GM18508 (cell line): ENCODE measurements at regions not wholly inside any gene's neighbourhood (a gene's known extent, or its start where the extent isn't known, plus 50 kb on each side); places are given as distances from the start of the nearest gene placed in this dataset.
"Not testable (repeated sequence)": the region's sequence is repeated elsewhere in the genome, so short reads cannot be mapped to it uniquely, and the experiment has no call there.

Source experiments
- ATAC-seq: cut with Tn5 transposase; IDR thresholded peaks from one replicate; pipeline ENCODE4 v1.9.1; 2021; ENCODE audit warnings: moderate number of reproducible peaks; ENCODE audit not compliant: insufficient read depth, unreplicated experiment

DNA sequence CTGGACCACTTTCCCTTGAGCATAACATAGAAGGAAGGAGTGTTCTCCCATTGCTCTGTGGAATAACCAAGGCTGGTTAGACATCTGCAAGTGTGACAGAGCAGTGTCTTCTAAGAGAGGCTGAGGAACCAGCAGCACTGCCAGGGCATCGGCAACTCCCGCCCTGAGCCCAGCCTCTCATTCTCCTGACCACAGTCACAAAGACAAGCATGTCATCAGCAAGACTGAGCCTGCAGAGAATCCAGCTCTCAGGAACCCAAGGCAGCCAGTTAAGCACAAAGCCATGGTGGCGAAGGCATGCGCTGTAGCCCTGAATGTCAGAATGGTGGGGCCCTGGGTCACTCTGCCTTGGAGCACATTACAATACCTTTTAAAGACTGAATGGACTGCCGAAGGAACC is 253.9 kb downstream of the AGTPBP1 start:
- ATAC-seq = no peak

DNA sequence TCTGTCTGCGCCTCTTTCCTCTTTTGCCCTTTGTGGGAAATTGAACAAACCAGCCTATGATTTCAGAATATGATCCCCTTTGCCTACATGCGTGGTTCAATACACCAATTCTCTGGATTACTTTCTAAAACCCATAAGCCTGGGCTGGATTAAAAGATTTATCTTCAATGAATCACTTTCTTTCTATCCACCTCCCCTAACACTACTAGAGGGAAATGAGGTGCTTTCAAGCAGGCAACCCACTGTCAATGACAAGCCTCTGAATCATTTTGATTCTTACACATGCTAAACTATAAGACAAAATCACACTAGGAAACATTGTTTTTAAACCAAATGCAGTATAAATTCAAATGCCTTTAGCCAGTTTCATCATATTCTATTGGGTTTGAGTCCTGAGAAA is 257.5 kb downstream of the AGTPBP1 start:
- ATAC-seq = no peak

DNA sequence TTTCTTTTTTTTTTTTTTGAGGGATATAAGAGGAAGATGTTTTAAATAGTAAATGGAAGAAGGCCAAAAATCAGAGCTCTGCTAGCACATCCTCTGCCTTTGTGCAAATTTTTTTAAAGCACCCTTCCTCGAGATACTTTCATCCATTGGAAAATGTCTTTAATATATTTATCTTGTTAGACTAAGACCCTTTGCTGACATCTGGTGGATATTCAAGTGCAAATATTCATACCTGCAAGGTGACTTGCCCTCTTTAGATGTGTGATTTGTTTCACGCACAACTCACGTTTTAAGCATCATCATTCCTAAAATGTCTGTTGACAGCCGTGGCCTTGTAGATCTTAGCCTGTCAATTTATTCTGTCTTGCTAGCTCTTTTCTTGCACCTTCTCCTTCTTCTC is 258.5 kb downstream of the AGTPBP1 start:
- ATAC-seq = no peak

DNA sequence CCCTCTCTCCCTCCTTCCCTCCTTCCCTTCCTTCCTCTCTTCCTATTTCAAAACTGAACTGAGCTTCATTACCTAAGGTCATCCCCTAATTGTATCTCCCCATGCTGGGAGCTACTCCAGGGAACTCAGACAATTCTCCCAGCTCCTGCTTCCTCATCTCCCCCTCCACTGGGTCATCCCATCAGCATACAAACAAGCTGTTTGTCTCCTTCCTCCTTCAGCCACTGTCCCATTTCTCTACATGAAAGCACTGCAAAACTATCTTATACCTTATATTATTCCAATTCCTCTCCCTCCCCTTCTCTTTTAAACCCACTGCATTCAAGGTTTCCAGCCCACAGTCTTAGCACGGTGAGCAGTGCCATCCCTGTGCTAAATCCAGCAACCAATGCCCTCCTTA is 262.4 kb downstream of the AGTPBP1 start:
- ATAC-seq = no peak

DNA sequence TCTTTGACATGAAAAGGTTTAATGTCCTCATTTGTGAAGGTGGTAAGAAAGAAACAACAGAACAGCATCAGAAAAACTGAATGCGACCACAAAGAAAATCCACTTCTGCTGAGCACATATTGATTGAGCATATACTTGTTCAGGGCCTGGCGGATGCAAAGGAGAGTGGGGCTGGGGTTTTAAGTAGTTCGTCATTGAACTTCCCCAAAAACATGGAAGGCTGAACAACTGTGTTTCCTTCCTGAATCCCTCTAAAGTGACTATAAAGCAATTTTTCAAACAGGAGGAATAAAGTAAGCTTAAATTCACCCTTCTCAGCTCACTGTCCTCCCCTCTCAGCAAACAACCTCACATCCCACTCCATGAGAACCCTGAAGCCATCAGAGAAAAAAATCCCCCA is 262.9 kb downstream of the AGTPBP1 start:
- ATAC-seq = no peak

DNA sequence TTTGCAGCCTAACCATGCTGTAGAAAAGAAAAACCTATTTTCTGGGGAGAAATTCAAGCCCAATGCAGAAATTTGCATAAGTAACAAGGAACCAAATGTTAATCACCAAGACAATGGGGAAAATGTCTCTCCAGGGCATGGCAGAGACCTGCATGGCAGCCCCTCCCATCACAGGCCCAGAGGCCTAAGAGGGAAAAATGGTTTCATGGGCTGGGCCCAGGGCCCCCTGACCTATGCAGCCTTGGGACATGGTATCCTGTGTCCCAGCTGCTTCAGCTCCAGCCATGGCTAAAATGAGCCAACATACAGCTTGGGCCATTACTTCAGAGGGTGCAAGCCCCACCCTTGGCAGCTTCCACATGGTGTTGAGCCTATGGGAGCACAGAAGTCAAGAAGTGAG is 266.9 kb downstream of the AGTPBP1 start:
- not testable (repeated sequence) for ATAC-seq

DNA sequence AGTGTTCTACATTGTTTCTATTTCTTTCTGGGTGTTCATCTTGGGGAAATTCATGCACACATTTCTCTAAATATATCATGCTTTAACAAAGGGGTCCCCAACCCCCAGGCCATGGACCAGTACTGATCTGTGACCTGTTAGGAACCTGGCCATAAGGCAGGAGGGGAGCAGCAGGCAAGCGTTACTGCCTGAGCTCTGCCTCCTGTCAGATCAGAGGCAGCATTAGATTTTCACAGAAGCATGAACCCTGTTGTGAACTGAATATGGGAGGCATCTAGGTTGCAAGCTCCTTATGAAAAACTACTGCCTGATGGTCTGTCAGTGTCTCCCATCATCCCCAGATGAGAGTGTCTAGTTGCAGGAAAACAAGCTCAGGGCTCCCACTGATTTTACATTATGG is 270.0 kb downstream of the AGTPBP1 start:
- no peak for ATAC-seq

DNA sequence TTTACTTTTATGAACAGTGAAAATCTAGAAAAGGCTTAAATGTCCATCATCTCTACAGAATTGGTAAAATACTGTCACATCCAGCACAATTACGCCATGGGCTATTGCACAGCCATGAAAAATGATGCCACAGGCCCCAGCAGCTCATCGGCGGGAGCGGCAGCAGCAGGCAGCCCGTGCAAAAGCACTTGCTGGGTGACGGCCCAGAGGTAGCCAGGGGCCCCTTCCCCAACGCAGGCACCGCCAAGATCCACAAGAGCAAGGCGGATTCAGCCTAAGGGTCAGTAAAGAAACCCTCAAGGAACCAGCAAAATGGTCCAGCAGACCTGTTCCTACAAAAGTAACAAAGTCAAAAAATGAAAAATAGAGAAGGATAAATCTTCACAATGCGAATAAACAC is 272.7 kb downstream of the AGTPBP1 start:
- ATAC-seq = no peak

DNA sequence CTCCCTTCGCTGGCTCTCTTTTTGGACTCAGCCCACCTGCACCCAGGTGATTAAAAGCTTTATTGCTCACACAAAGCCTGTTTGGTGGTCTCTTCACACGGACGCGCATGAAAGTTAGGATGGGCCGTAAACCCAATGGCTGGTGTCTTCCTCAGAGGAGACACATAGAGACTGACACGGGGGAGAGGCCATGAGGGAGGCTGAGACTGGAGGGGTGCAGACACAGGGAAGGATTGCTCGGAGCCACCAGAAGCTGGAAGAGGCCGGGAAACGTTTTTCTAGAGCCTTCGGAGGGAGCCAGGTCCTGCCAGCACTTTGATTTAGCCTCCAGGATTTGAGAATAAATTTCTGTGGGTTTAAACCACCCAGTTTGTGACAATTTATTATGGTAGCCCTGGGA is 274.9 kb downstream of the AGTPBP1 start:
- no peak for ATAC-seq

DNA sequence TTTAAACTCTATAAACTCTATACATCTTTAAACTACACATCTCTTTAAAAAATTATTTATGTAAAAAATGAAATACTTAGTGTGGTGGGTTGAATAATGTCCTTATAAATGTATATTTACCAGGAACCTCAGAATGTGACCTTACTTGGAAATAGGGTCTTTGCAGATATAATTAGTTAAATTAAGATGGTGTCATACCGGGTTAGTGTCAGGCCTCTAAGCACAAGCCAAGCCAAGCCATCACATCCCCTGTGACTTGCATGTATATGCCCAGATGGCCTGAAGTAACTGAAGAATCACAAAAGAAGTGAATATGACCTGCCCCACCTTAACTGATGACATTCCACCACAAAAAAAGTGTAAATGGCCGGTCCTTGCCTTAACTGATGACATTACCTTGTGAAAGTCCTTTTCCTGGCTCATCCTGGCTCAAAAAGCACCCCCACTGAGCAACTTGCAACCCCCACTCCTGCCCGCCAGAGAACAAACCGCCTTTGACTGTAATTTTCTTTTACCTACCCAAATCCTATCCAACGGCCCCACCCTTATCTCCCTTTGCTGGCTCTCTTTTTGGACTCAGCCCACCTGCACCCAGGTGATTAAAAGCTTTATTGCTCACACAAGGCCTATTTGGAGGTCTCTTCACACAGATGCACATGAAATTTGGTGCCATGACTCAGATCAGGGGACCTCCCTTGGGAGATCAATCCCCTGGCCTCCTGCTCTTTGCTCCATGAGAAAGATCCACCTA is 283.5 kb downstream of the AGTPBP1 start:
- ATAC-seq = not testable (repeated sequence)

DNA sequence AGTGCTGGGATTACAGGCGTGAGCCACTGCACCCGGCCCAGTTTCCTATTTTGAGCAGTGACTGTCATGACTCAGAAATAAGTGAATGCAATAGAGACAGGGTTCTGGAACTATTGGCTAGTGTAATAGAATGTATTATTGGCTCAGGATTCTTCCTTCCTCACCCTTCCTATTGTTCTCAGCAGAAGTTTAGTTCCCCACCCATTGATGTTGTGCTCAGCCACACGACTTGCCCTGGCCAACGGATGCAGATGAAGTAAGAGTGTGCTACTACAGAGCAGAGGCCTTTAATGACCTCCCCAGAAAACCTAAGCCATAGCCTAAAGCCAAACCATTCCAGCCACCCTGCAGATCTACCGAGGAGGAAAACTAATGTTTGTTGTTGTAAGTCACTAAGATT is 287.9 kb downstream of the AGTPBP1 start:
- no peak for ATAC-seq

DNA sequence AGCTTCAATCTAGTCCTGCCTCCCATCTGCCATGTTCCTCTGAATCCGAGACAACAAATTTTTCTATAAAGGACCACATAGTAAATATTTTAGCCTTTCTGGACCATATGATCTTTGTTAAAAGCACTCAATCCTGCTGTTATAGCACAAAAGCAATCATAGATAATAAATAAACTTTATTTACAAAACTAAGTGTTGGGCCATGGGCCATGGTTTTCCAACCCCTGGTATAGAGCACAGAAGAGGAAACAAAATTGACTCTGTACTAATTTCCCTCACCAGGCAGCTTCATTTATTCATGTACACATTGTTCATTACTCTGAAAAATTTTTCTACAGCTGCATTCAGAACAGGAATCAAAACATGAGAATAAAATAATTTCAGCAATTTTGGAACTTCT is 288.9 kb downstream of the AGTPBP1 start:
- ATAC-seq = no peak

DNA sequence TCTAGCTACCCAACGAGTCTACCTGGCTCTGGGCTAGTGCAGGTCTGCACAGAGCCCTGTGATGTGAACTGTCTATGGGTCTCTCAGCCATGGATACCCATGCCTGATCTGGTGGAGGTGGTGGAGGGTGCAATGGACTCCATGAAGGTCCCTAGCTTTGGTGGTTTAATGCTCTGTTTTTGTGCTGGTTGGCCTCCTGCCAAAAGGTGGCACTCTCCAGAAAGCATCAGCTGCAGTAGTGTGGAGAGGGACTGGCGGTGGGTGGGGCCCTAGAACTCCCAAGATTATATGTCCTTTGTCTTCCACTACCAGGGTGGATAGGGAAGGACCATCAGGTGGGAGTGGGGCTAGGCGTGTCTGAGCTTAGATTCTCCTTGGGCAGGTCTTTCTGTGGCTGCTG is 290.1 kb downstream of the AGTPBP1 start:
- ATAC-seq = no peak

DNA sequence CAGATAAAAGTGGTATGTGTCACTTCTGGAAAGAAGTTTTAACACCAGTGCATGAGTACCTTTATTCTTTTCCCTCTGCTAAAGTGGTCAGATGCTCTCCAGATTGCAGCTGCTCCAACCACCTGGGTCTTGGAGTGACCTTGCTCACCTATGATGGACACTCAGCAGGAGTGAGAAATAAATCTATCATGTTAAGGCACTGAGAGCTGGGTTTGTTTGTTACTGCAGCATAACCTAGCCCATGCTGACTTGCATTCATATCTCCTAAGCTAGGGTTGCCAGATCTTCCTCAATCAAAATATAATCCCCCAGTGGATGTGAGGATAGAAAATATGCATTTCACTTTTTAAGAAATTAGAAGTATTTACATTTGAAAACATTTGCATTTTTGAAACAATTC is 295.9 kb downstream of the AGTPBP1 start:
- ATAC-seq = no peak

DNA sequence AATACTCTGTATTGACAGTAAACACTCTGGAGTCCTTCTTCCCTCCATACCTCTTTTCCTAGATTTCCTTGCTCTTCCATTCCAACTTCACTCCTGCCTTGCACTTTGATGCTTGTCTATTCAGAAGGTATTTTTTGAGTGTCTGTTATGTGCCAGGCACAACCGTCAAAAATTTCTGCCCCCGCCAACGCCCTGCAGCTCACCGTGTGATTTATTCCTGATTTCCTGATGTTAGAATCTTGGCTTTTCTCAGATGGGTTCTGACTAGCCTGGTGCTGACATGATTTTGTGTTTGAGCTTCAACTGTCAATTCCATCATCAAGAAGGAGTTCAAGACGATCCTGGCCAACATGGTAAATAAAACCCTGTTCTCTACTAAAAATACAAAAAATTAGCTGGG is 297.5 kb downstream of the AGTPBP1 start:
- ATAC-seq = no peak

DNA sequence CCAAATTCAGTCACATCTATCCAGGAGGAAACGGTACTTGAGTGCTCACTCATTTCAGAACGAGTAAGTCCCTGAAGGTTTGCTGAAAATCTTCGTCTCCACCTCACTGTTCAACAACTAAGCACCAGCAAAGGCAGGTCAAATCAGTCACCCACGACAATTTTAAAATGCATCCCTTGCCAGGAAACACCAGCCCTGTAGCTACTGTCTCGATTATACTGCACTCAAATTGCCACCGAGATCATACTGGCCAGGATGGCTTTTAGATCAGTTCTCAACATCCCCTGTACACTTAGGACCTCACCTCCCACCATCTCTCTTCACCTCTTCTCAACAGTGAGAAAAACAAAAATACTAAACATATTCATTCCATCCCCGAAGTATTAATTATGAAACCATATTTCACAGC is 298.6 kb downstream of the AGTPBP1 start:
- ATAC-seq = no peak

DNA sequence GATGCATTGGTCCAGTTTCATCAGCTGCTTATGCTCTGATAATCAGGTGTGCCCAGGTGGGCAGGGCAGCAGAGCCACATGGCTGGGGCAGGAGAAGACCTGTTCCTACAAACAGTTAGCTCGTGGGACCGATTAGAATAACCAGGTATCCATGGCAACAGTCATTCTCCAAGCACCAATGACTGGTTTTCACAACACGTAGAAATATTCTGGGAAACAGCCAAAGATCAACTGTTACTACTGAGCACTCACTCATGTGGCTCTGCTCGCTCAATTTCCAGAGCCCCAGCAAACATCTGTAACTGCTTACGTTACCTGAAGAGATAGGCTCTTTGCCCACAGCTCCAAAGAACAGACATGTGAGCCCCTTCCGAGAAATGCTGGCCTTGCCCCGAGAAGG is 302.0 kb downstream of the AGTPBP1 start:
- ATAC-seq = no peak

DNA sequence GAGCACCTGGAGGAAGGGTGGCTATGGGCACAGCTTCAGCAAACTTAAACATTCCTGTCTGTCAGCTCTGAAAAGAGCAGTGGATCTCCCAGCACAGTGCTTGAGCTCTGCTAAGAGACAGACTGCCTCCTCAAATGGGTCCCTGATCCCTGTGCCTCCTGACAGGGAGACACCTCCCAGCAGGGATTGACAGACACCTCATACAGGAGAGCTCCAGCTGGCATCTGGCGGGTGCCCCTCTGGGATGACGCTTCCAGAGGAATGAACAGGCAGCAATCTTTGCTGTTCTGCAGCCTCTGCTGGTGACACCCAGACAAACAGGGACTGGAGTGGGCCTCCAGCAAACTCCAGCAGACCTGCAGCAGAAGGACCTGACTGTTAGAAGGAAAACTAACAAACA is 307.8 kb downstream of the AGTPBP1 start:
- ATAC-seq = not testable (repeated sequence)

DNA sequence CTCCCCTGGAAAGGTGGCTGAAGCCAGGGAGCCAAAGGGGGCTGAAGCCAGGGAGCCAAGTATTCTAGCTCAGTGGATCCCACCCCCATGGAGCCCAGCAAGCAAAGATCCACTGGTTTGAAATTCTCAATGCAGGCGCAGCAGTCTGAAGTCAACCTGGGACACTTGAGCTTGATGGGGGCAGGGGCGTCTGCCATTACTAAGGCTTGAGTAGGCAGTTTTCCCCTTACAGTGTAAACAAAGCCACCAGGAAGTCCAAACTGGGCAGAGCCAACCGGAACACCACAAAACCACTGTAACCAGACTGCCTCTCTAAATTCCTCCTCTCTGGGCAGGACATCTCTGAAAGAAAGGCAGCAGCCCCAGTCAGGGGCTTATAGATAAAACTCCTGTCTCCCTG is 308.2 kb downstream of the AGTPBP1 start:
- not testable (repeated sequence) for ATAC-seq

DNA sequence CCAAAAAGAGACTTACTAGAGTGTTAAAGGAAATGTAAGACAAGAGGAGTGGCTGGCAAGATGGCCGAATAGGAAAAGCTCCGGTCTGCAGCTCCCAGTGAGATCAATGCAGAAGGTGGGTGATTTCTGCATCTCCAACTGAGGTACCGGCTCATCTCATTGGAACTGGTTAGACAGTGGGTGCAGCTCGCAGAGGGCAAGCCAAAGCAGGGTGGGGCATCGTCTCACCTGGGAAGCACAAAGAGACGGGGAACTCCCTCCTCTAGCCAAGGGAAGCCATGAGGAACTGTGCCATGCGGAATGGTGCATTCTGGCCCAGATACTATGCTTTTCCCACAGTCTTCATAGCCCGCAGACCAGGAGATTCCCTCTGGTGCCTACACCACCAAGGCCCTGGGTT is 308.7 kb downstream of the AGTPBP1 start:
- ATAC-seq = no peak

DNA sequence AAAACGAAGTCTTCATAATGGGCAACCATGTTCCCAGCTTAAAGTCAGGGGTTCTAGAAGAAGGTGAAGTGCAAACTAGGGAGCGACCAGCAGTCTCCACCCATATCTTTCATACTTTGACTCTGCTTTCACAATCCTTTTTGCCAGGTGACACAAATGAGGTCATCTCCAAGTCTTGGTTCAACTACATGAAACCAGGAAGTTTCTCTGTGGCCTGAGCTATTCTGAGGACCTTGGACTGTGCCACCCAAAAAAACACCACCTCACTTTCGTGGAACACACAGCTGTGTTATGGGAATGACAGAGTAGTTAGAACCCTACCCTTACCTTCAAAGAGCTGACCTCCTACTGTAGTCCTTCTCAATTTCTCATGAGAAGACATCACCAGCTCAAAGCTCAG is 309.2 kb downstream of the AGTPBP1 start:
- ATAC-seq = no peak

DNA sequence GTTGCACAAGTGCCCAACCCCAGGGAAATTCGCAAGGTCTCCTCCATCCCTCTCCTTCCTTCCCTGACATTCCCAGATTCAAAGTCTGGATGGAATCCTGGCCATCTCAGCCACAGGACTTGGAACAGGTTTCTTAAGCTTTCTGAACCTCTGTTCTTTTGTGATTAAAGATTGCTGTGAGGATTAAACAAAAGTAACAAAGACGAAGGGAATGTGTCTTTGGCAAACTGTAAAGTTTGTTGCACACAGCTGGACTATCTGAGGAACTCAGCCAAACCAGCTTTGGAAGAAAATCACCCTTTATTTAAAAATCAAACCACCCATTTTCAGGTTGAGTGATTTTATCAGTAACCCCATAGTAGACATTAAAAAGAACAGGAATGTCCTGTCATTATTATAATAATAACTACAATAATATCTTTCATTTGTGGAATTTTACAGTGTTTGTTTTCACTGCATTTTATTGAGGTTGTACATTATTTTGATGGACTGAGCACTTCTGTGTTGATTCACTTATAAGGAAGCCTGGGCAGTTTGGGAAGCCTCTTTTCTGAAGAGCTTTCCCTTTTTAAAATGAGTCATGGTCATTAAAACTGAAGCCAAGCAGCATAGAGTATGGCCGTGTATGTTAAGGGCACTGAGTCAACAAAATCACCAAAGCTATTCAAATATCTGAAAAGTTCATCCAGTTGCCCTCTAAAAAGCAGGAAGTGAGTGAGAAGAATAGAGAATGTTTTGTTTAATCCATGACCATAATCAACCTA is 310.2 kb downstream of the AGTPBP1 start:
- ATAC-seq = no peak
